Gastrocnemius medialis (tissue), 4 donors: ENCODE measurements at regions not wholly inside any gene's neighbourhood (a gene's known extent, or its start where the extent isn't known, plus 50 kb on each side); places are given as distances from the start of the nearest gene placed in this dataset.

Source experiments
- CTCF ChIP-seq, 5 experiments: fragments of 450-650 bp in 3 of 5; fragments of 200-600 bp in 2 of 5; sonication (generic) in 2 of 5; IDR thresholded peaks in 4 of 5; conservative IDR thresholded peaks in 1 of 5; 1 replicate in 4 of 5; 2 replicates in 1 of 5; pipeline ENCODE4 v1.5.1; 2016 to 2019; ENCODE audit warnings: antibody characterized with exemption in 5 of 5, mild to moderate bottlenecking in 3 of 5, moderate library complexity in 3 of 5
- POLR2A ChIP-seq, 2 donors: fragments of 450-650 bp; IDR thresholded peaks; one replicate each; pipeline ENCODE4 v1.6.1; 2017; ENCODE audit warnings: antibody characterized with exemption in 2 of 2, mild to moderate bottlenecking in 2 of 2, moderate library complexity in 2 of 2

GRCh38 chr2:47262657-47263056 lies 86.3 kb upstream of the CALM2 start:
- TF ChIP-seq CTCF (IDR thresholded peaks at IDR 0.05 in 4 of 5, conservative IDR thresholded peaks at IDR 0.05 in 1 of 5) (no peak), POLR2A (IDR thresholded peaks at IDR 0.05) (no peak)
